GM23248 (cell line): ENCODE measurements at regions not wholly inside any gene's neighbourhood (a gene's known extent, or its start where the extent isn't known, plus 50 kb on each side); places are given as distances from the start of the nearest gene placed in this dataset.

ENCODE experiments used
- DNase-seq: peaks from one replicate; pipeline ENCODE4 v3.0.0-alpha.2; 2015
- H2AFZ ChIP-seq: fragments of 200-600 bp; sonication (generic); 2 replicates; pipeline ENCODE4 v1.6.1; 2016; ENCODE audit warnings: antibody characterized with exemption
- H3F3A ChIP-seq: fragments of 200-600 bp; sonication (generic); 2 replicates; pipeline ENCODE4 v1.6.1; 2016; ENCODE audit warnings: mild to moderate bottlenecking, antibody characterized with exemption, mixed run types; ENCODE audit not compliant: insufficient read depth
- H3K27ac ChIP-seq: fragments of 200-600 bp; sonication (generic); 2 replicates; pipeline ENCODE4 v1.5.1; 2016; ENCODE audit warnings: mild to moderate bottlenecking
- H3K27me3 ChIP-seq: fragments of 200-600 bp; sonication (generic); replicated peaks from 2 replicates; pipeline ENCODE4 v1.6.1; 2016; ENCODE audit warnings: mild to moderate bottlenecking; ENCODE audit not compliant: insufficient read depth
- H3K36me3 ChIP-seq: fragments of 200-600 bp; sonication (generic); 2 replicates; pipeline ENCODE4 v1.6.1; 2016; ENCODE audit warnings: low read depth, mild to moderate bottlenecking
- H3K4me1 ChIP-seq: fragments of 200-600 bp; sonication (generic); 2 replicates; pipeline ENCODE4 v1.6.1; 2016; ENCODE audit warnings: mild to moderate bottlenecking; ENCODE audit not compliant: insufficient read depth
- H3K4me2 ChIP-seq: fragments of 200-600 bp; sonication (generic); one replicate; pipeline ENCODE4 v1.6.1; 2016; ENCODE audit warnings: mild to moderate bottlenecking; ENCODE audit not compliant: unreplicated experiment
- H3K4me3 ChIP-seq: fragments of 200-600 bp; sonication (generic); 2 replicates; pipeline ENCODE4 v1.5.1; 2016; ENCODE audit warnings: mild to moderate bottlenecking
- H3K79me2 ChIP-seq: fragments of 200-600 bp; sonication (generic); 2 replicates; pipeline ENCODE4 v1.6.1; 2016; ENCODE audit warnings: mild to moderate bottlenecking; ENCODE audit not compliant: insufficient read depth
- H3K9ac ChIP-seq: fragments of 200-600 bp; sonication (generic); 2 replicates; pipeline ENCODE4 v1.6.1; 2016; ENCODE audit warnings: mild to moderate bottlenecking
- H3K9me2 ChIP-seq: fragments of 200-600 bp; sonication (generic); 2 replicates; pipeline ENCODE4 v1.6.1; 2016; ENCODE audit warnings: mixed run types, mild to moderate bottlenecking, moderate library complexity; ENCODE audit not compliant: insufficient read depth
- H3K9me3 ChIP-seq: fragments of 200-600 bp; sonication (generic); one replicate; pipeline ENCODE4 v1.6.1; 2017; ENCODE audit warnings: low read depth
- H4K20me1 ChIP-seq: fragments of 200-600 bp; sonication (generic); 2 replicates; pipeline ENCODE4 v1.6.0; 2016; ENCODE audit not compliant: insufficient read depth
- EZH2 ChIP-seq: fragments of 200-600 bp; sonication (generic); IDR thresholded peaks from 2 replicates; pipeline ENCODE4 v1.6.1; 2018; ENCODE audit warnings: antibody characterized with exemption, mild to moderate bottlenecking; ENCODE audit not compliant: insufficient read depth, poor library complexity, severe bottlenecking
- EZH2phosphoT487 ChIP-seq: fragments of 200-600 bp; sonication (generic); IDR thresholded peaks from 2 replicates; pipeline ENCODE4 v1.6.1; 2018; ENCODE audit warnings: antibody characterized with exemption, moderate library complexity, mild to moderate bottlenecking, low read depth; ENCODE audit not compliant: insufficient read depth
- WGBS, 2 experiments: methylation state at CpG; one replicate each; pipeline ENCODE4 v1.1.6; 2015 to 2017; ENCODE audit warnings: low lambda C conversion rate in 2 of 2, low coverage in 1 of 2; ENCODE audit errors: missing lambda C conversion rate in 2 of 2; 5-methylcytosine and 5-hydroxymethylcytosine counted together
- in situ Hi-C: fragments of 300-500 bp; cut with MboI; formaldehyde crosslinking; loops from 2 replicates; pipeline ENCODE4 v1.15.0; 2020

DNA sequence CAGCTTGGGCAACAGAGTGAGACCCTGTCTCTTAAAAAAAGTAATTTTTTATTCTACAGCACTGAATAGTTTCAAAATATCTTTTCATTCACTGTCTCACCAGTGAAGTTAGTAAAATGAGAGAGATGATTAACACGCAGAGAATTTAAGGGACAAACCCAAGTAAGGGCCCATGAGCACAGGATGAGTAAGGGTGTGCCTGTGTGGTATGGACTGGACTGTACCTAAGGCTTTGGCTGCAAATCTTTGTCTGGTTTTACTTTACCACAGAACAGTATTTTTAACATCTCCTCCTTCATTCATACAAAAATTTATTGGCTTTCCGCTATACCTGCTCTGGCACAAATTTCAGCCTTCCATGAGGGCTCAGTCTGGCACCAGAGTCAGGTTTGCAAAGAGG is 433.3 kb downstream of the UTRN start:
- Histone ChIP-seq H3K9ac (no peak overlapping the region), H2AFZ (no peak overlapping the region), H3K9me2 (no peaks in the 10 kb centered on the region), H4K20me1 (no peaks in the 10 kb centered on the region), H3K4me2 (peak overlapping the region; percentile 40), H3K27ac (peak overlapping the region; percentile 38), H3K9me3 (no peaks in the 10 kb centered on the region), H3K4me1 (peaks cover 26% of the 10 kb centered on the region), H3K27me3 (no peaks in the 10 kb centered on the region), H3K36me3 (no peaks in the 10 kb centered on the region), H3K4me3 (no peak overlapping the region), H3K79me2 (no peaks in the 10 kb centered on the region), H3F3A (peaks cover 27% of the 10 kb centered on the region)
- 66 to 71% methylated on average over 2 of the region's 2 CpGs for WGBS, 2 experiments
- TF ChIP-seq EZH2 (no peak), EZH2phosphoT487 (no peak)
- in situ Hi-C loops: no loop called here
- peak; percentile 78 for DNase-seq

- Histone ChIP-seq H2AFZ (no peak overlapping the region), H4K20me1 (no peaks in the 10 kb centered on the region), H3K4me3 (no peak overlapping the region), H3K9me3 (no peaks in the 10 kb centered on the region), H3K79me2 (no peaks in the 10 kb centered on the region), H3K4me1 (peaks cover 26% of the 10 kb centered on the region), H3K9me2 (no peaks in the 10 kb centered on the region), H3F3A (peaks cover 27% of the 10 kb centered on the region), H3K27me3 (no peaks in the 10 kb centered on the region), H3K4me2 (no peak overlapping the region), H3K27ac (no peak overlapping the region), H3K36me3 (no peaks in the 10 kb centered on the region), H3K9ac (no peak overlapping the region)
- TF ChIP-seq EZH2phosphoT487 (no peak), EZH2 (no peak)
- 94 to 100% methylated on average over 3 of the region's 3 CpGs for WGBS, 2 experiments
- in situ Hi-C loops: no loop called here
- no peak for DNase-seq
Measured at GRCh38 chr6:144721232-144721631, 436.1 kb downstream of the UTRN start.

DNA sequence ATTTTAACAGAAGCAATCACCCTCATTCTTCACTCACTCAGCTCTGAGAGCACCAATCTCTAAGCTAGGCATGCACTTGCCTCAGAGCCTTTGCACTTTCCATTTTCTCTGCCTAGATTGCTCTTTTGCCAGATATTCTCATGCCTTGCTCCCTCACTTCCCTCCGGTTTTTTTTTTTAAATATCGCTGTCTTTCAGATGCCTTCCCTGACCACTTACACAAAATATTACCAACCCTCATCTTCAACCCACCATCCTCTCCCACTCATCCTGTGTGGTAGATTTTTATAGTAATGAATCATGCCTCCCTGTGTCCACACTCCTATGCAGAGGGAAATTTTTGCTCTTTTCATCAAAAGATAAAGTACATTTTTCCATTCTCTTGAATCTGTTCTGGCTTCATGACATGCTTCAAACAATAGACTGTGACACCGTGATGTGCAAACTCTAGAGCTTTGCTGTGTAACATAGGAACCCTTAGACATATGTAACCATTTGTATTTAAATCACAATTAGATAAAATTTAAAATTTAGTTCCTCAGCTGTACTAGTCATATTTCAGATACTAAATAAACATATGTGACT is 437.1 kb downstream of the UTRN start:
- in situ Hi-C loops: no loop called here
- Histone ChIP-seq H3K9ac (no peak overlapping the region), H3K27me3 (no peaks in the 10 kb centered on the region), H3K9me3 (no peaks in the 10 kb centered on the region), H3K4me2 (no peak overlapping the region), H4K20me1 (no peaks in the 10 kb centered on the region), H3K79me2 (no peaks in the 10 kb centered on the region), H3K9me2 (no peaks in the 10 kb centered on the region), H2AFZ (no peak overlapping the region), H3F3A (peaks cover 27% of the 10 kb centered on the region), H3K4me3 (no peak overlapping the region), H3K27ac (no peak overlapping the region), H3K36me3 (no peaks in the 10 kb centered on the region), H3K4me1 (peaks cover 26% of the 10 kb centered on the region)
- WGBS, 2 experiments: 59 to 73% methylated on average over 3 of the region's 3 CpGs
- TF ChIP-seq EZH2: no peak
- DNase-seq: peak; percentile 39

GRCh38 chr6:144722925-144723324 is 437.8 kb downstream of the UTRN start:
- H3K27ac ChIP-seq: no peak overlapping the region
- peaks cover 24% of the 10 kb centered on the region for H3K4me1 ChIP-seq
- no peaks in the 10 kb centered on the region for H3K36me3 ChIP-seq
- H3K9me2 ChIP-seq: no peaks in the 10 kb centered on the region
- no peak overlapping the region for H3K4me2 ChIP-seq
- no peaks in the 10 kb centered on the region for H3K27me3 ChIP-seq
- H3K9me3 ChIP-seq: no peaks in the 10 kb centered on the region
- H3K79me2 ChIP-seq: no peaks in the 10 kb centered on the region
- no peak overlapping the region for H2AFZ ChIP-seq
- no peaks in the 10 kb centered on the region for H4K20me1 ChIP-seq
- no peak for TF ChIP-seq EZH2
- TF ChIP-seq EZH2phosphoT487: no peak
- no peak overlapping the region for H3K4me3 ChIP-seq
- no peak overlapping the region for H3K9ac ChIP-seq
- no peak for DNase-seq
- in situ Hi-C loops: no loop called here
- H3F3A ChIP-seq: peaks cover 27% of the 10 kb centered on the region

GRCh38 chr6:144723431-144723830 is 438.3 kb downstream of the UTRN start:
- Histone ChIP-seq H3K27ac (no peak overlapping the region), H3K4me3 (no peak overlapping the region), H3K27me3 (no peaks in the 10 kb centered on the region), H2AFZ (no peak overlapping the region), H4K20me1 (no peaks in the 10 kb centered on the region), H3F3A (peaks cover 23% of the 10 kb centered on the region), H3K36me3 (no peaks in the 10 kb centered on the region), H3K79me2 (no peaks in the 10 kb centered on the region), H3K4me2 (no peak overlapping the region), H3K9me3 (no peaks in the 10 kb centered on the region), H3K9ac (no peak overlapping the region), H3K4me1 (peaks cover 20% of the 10 kb centered on the region), H3K9me2 (no peaks in the 10 kb centered on the region)
- TF ChIP-seq EZH2phosphoT487 (no peak), EZH2 (no peak)
- in situ Hi-C loops: no loop called here
- DNase-seq: no peak
